ENCODE measurements at regions not wholly inside any gene's neighbourhood (a gene's known extent, or its start where the extent isn't known, plus 50 kb on each side); places are given as distances from the start of the nearest gene placed in this dataset.
"Not testable (repeated sequence)": the region's sequence is repeated elsewhere in the genome, so short reads cannot be mapped to it uniquely, and the experiment has no call there.

GRCh38 chr6:163754866-163755265 is 340.3 kb downstream of the QKI start:
- Histone ChIP-seq H3K27me3 (ENCODE audit: control insufficient read depth, insufficient read depth, low read length) (peaks cover 2% of the 10 kb centered on the region), H3K4me3 (ENCODE audit: low read length) (no peak overlapping the region), H3K36me3 (ENCODE audit: control insufficient read depth, insufficient read depth, low read length) (no peaks in the 10 kb centered on the region), H3K4me1 (ENCODE audit: control insufficient read depth, insufficient read depth, low read length) (peaks cover 24% of the 10 kb centered on the region), H3K9me3 (replicated peaks; ENCODE audit: control insufficient read depth, low read depth, low read length) (peaks cover 6% of the 10 kb centered on the region), H3K27ac (ENCODE audit: low read length) (no peak overlapping the region)
- 62% methylated on average over 5 of the region's 5 CpGs for WGBS (ENCODE audit: insufficient coverage)
- DNase-seq = no peak

DNA sequence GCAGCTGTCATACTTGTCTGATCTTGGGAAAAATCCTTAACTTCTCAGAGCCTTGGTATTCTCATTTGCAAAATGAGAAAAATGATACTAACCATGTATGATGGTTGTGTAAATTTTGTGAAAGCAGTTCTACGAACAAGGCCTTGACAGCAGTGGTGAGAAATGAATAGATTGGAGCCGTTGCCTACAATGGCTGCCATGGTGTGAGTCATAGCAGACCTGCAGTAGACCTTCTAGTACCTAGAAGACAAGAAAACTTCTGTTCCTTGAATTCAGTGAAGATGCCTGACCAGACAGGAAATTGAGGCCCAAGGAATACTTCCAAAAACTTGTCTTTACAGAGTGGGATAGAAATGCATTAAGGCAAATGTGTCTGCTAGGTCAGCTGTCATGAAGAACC is 338.9 kb downstream of the QKI start:
- 81% methylated on average over 2 of the region's 2 CpGs for WGBS (ENCODE audit: insufficient coverage)
- H3K4me3 ChIP-seq (ENCODE audit: low read length) = no peak overlapping the region
- DNase-seq = no peak
- no peaks in the 10 kb centered on the region for H3K36me3 ChIP-seq (ENCODE audit: control insufficient read depth, insufficient read depth, low read length)
- H3K4me1 ChIP-seq (ENCODE audit: control insufficient read depth, insufficient read depth, low read length) = peaks cover 39% of the 10 kb centered on the region
- H3K9me3 ChIP-seq (replicated peaks; ENCODE audit: control insufficient read depth, low read depth, low read length) = peaks cover 6% of the 10 kb centered on the region
- peaks cover 2% of the 10 kb centered on the region for H3K27me3 ChIP-seq (ENCODE audit: control insufficient read depth, insufficient read depth, low read length)
- H3K27ac ChIP-seq (ENCODE audit: low read length) = no peak overlapping the region

GRCh38 chr6:163752446-163752845 is 337.9 kb downstream of the QKI start:
- no peaks in the 10 kb centered on the region for H3K36me3 ChIP-seq (ENCODE audit: control insufficient read depth, insufficient read depth, low read length)
- DNase-seq = no peak
- H3K9me3 ChIP-seq (replicated peaks; ENCODE audit: control insufficient read depth, low read depth, low read length) = peaks cover 6% of the 10 kb centered on the region
- H3K27ac ChIP-seq (ENCODE audit: low read length) = no peak overlapping the region
- peaks cover 2% of the 10 kb centered on the region for H3K27me3 ChIP-seq (ENCODE audit: control insufficient read depth, insufficient read depth, low read length)
- H3K4me1 ChIP-seq (ENCODE audit: control insufficient read depth, insufficient read depth, low read length) = peaks cover 38% of the 10 kb centered on the region
- H3K4me3 ChIP-seq (ENCODE audit: low read length) = no peak overlapping the region
- WGBS (ENCODE audit: insufficient coverage) = 97% methylated on average over 11 of the region's 13 CpGs

DNA sequence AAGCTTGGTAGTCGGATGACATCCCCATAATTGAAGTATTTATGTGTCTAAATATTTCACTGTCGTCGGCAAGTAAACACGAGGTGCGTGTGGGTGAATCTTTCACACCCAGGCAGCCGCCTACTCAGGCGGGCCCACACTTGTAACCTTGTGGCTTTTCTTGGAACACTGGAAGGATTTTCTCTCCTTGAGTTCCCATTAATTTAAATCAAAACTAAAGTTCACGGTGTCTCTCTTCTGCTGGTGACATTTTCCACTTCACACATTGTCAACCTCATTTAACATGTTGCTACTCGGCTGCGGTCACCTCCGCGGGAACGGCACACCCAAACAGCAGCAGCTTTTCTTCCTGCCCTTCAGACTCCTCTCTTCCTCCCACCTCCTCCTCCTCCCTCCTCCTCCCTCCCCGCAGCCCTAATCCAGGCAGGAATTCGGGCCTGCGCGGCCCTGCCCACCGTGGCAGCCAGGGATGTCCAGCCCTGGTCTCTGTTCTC is 336.6 kb downstream of the QKI start:
- Histone ChIP-seq H3K4me1 (ENCODE audit: control insufficient read depth, insufficient read depth, low read length) (peaks cover 41% of the 10 kb centered on the region), H3K27me3 (ENCODE audit: control insufficient read depth, insufficient read depth, low read length) (peaks cover 2% of the 10 kb centered on the region), H3K9me3 (replicated peaks; ENCODE audit: control insufficient read depth, low read depth, low read length) (peaks cover 6% of the 10 kb centered on the region), H3K27ac (ENCODE audit: low read length) (peak overlapping the region; percentile 11), H3K36me3 (ENCODE audit: control insufficient read depth, insufficient read depth, low read length) (no peaks in the 10 kb centered on the region), H3K4me3 (ENCODE audit: low read length) (no peak overlapping the region)
- DNase-seq = no peak
- WGBS (ENCODE audit: insufficient coverage) = 42% methylated on average over 12 of the region's 18 CpGs

GRCh38 chr6:163750431-163751031 is 336.0 kb downstream of the QKI start:
- DNase-seq = peak; percentile 50
- Histone ChIP-seq H3K27me3 (ENCODE audit: control insufficient read depth, insufficient read depth, low read length) (peaks cover 2% of the 10 kb centered on the region), H3K27ac (ENCODE audit: low read length) (peak overlapping the region; percentile 11), H3K36me3 (ENCODE audit: control insufficient read depth, insufficient read depth, low read length) (no peaks in the 10 kb centered on the region), H3K4me3 (ENCODE audit: low read length) (no peak overlapping the region), H3K9me3 (replicated peaks; ENCODE audit: control insufficient read depth, low read depth, low read length) (peaks cover 6% of the 10 kb centered on the region), H3K4me1 (ENCODE audit: control insufficient read depth, insufficient read depth, low read length) (peaks cover 47% of the 10 kb centered on the region)
- 73% methylated on average over 10 of the region's 22 CpGs for WGBS (ENCODE audit: insufficient coverage)

- DNase-seq = no peak
- Histone ChIP-seq H3K27me3 (ENCODE audit: control insufficient read depth, insufficient read depth, low read length) (peaks cover 2% of the 10 kb centered on the region), H3K9me3 (replicated peaks; ENCODE audit: control insufficient read depth, low read depth, low read length) (peaks cover 6% of the 10 kb centered on the region), H3K4me1 (ENCODE audit: control insufficient read depth, insufficient read depth, low read length) (peaks cover 53% of the 10 kb centered on the region), H3K4me3 (ENCODE audit: low read length) (no peak overlapping the region), H3K27ac (ENCODE audit: low read length) (no peak overlapping the region), H3K36me3 (ENCODE audit: control insufficient read depth, insufficient read depth, low read length) (no peaks in the 10 kb centered on the region)
- WGBS (ENCODE audit: insufficient coverage) = 82% methylated on average over 11 of the region's 15 CpGs
Observed at GRCh38 chr6:163748886-163749285, 334.4 kb downstream of the QKI start.

DNA sequence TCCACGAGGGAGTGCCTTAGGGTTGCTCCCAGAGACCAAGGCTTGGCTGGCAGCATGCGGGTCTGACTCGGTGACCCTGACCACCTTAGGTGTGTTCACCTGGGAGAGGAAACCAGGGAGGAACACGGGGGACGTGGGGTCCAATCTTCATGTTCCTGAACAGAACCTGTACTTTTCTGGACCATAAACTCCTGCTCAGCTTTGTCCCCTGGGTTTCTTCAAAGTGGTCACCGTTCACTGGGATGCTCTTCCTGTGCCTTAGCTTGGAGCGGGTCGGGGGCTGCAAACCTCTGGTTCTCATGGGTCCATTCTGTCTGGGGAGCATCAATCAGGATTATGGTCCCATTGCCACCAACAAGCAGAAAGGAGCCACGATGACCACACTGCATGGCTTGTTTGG is 333.5 kb downstream of the QKI start:
- Histone ChIP-seq H3K4me1 (ENCODE audit: control insufficient read depth, insufficient read depth, low read length) (peaks cover 54% of the 10 kb centered on the region), H3K4me3 (ENCODE audit: low read length) (no peak overlapping the region), H3K36me3 (ENCODE audit: control insufficient read depth, insufficient read depth, low read length) (no peaks in the 10 kb centered on the region), H3K9me3 (replicated peaks; ENCODE audit: control insufficient read depth, low read depth, low read length) (no peaks in the 10 kb centered on the region), H3K27me3 (ENCODE audit: control insufficient read depth, insufficient read depth, low read length) (peaks cover 2% of the 10 kb centered on the region), H3K27ac (ENCODE audit: low read length) (no peak overlapping the region)
- WGBS (ENCODE audit: insufficient coverage) = 95% methylated on average over 9 of the region's 9 CpGs
- no peak for DNase-seq

- WGBS (ENCODE audit: insufficient coverage) = 86% methylated on average over 1 of the region's 5 CpGs
- not testable (repeated sequence) for H3K27me3 ChIP-seq (ENCODE audit: control insufficient read depth, insufficient read depth, low read length); H3K4me3 ChIP-seq (ENCODE audit: low read length); H3K36me3 ChIP-seq (ENCODE audit: control insufficient read depth, insufficient read depth, low read length); H3K9me3 ChIP-seq (replicated peaks; ENCODE audit: control insufficient read depth, low read depth, low read length); H3K27ac ChIP-seq (ENCODE audit: low read length); DNase-seq
- peaks cover 56% of the 10 kb centered on the region for H3K4me1 ChIP-seq (ENCODE audit: control insufficient read depth, insufficient read depth, low read length)
Observed at GRCh38 chr6:163747058-163747457, 332.5 kb downstream of the QKI start.

GRCh38 chr6:163745536-163746400 is 331.2 kb downstream of the QKI start:
- peak overlapping the region; percentile 22 for H3K27ac ChIP-seq (ENCODE audit: low read length)
- H3K4me3 ChIP-seq (ENCODE audit: low read length) = no peak overlapping the region
- DNase-seq = peak; percentile 91
- 23% methylated on average over 7 of the region's 10 CpGs for WGBS (ENCODE audit: insufficient coverage)
- H3K4me1 ChIP-seq (ENCODE audit: control insufficient read depth, insufficient read depth, low read length) = peaks cover 54% of the 10 kb centered on the region
- no peaks in the 10 kb centered on the region for H3K36me3 ChIP-seq (ENCODE audit: control insufficient read depth, insufficient read depth, low read length)
- H3K9me3 ChIP-seq (replicated peaks; ENCODE audit: control insufficient read depth, low read depth, low read length) = no peaks in the 10 kb centered on the region
- H3K27me3 ChIP-seq (ENCODE audit: control insufficient read depth, insufficient read depth, low read length) = peaks cover 2% of the 10 kb centered on the region

- H3K9me3 ChIP-seq (replicated peaks; ENCODE audit: control insufficient read depth, low read depth, low read length) = no peaks in the 10 kb centered on the region
- H3K4me3 ChIP-seq (ENCODE audit: low read length) = no peak overlapping the region
- DNase-seq = no peak
- H3K36me3 ChIP-seq (ENCODE audit: control insufficient read depth, insufficient read depth, low read length) = no peaks in the 10 kb centered on the region
- H3K4me1 ChIP-seq (ENCODE audit: control insufficient read depth, insufficient read depth, low read length) = peaks cover 54% of the 10 kb centered on the region
- WGBS (ENCODE audit: insufficient coverage) = 98% methylated on average over 8 of the region's 19 CpGs
- no peak overlapping the region for H3K27ac ChIP-seq (ENCODE audit: low read length)
- no peaks in the 10 kb centered on the region for H3K27me3 ChIP-seq (ENCODE audit: control insufficient read depth, insufficient read depth, low read length)
Observed at GRCh38 chr6:163744256-163744925, 329.9 kb downstream of the QKI start.

Measured in muscle of leg (tissue), 3 donors.